GM12801 (cell line): ENCODE measurements at regions not wholly inside any gene's neighbourhood (a gene's known extent, or its start where the extent isn't known, plus 50 kb on each side); places are given as distances from the start of the nearest gene placed in this dataset.

ENCODE experiments used
- CTCF ChIP-seq: IDR thresholded peaks from one replicate; pipeline ENCODE4 v1.5.1; 2011; ENCODE audit warnings: control low read depth; ENCODE audit not compliant: insufficient read length; ENCODE audit errors: extremely low read depth

GRCh38 chr2:160920791-160921303, 239.4 kb upstream of the TANK start:
- TF ChIP-seq CTCF: no peak

- TF ChIP-seq CTCF: no peak
Measured at GRCh38 chr2:160921386-160921964, 238.8 kb upstream of the TANK start.

- TF ChIP-seq CTCF: no peak
Measured at GRCh38 chr2:160924936-160925353, 235.3 kb upstream of the TANK start.

- TF ChIP-seq CTCF: no peak
Measured at GRCh38 chr2:160925956-160926355, 234.3 kb upstream of the TANK start.

GRCh38 chr2:160927324-160927723, 232.9 kb upstream of the TANK start:
- TF ChIP-seq CTCF: no peak

- TF ChIP-seq CTCF: no peak
Measured at GRCh38 chr2:160928854-160929301, 231.3 kb upstream of the TANK start.

GRCh38 chr2:160931531-160931930, 228.7 kb upstream of the TANK start:
- TF ChIP-seq CTCF: no peak

- TF ChIP-seq CTCF: no peak
Measured at GRCh38 chr2:160932960-160933359, 227.3 kb upstream of the TANK start.
